ENCODE measurements at regions not wholly inside any gene's neighbourhood (a gene's known extent, or its start where the extent isn't known, plus 50 kb on each side); places are given as distances from the start of the nearest gene placed in this dataset.

- TF ChIP-seq, protein P1, sequence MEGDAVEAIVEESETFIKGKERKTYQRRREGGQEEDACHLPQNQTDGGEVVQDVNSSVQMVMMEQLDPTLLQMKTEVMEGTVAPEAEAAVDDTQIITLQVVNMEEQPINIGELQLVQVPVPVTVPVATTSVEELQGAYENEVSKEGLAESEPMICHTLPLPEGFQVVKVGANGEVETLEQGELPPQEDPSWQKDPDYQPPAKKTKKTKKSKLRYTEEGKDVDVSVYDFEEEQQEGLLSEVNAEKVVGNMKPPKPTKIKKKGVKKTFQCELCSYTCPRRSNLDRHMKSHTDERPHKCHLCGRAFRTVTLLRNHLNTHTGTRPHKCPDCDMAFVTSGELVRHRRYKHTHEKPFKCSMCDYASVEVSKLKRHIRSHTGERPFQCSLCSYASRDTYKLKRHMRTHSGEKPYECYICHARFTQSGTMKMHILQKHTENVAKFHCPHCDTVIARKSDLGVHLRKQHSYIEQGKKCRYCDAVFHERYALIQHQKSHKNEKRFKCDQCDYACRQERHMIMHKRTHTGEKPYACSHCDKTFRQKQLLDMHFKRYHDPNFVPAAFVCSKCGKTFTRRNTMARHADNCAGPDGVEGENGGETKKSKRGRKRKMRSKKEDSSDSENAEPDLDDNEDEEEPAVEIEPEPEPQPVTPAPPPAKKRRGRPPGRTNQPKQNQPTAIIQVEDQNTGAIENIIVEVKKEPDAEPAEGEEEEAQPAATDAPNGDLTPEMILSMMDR (IDR thresholded peaks at IDR 0.05; ENCODE audit: insufficient read depth, low read length, poor library complexity, severe bottlenecking): no peak
Observed at GRCh38 chr14:42407153-42407552, 800.5 kb downstream of the LRFN5 start.

DNA sequence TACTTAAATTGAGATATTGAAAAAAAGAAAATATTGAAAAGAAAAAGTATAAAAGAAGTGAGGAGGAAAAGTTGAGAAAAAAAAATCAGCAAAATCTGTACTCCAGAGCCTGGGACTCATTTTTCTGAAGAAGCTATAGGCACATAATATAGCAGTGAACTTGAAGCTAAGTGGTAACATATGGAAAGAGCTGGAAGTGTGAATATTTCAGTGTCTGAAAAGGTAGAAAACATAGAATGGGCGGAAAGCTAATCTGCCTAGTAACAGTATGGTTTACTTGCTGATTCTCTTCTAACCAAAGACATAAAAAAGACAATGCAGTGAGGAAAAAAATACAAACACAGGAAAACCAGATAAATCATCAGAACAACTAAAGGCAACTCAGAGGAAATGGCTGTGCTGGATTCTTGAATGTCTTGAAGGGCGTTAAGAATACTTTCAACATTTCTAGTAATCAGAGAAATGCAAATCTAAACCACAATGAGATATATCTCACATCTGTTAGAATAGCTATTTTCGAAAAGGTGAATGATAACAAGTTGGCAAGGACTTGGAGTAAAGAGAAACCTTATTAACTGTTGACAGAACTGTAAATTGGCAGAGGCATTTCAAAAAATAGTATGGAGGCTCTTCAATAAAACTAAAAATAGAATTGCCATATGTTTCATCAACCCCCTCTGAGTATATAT is 784.6 kb downstream of the LRFN5 start:
- TF ChIP-seq, protein P1 (IDR thresholded peaks at IDR 0.05; ENCODE audit: insufficient read depth, low read length, poor library complexity, severe bottlenecking): no peak
- Histone ChIP-seq H3K4me3 (replicated peaks; ENCODE audit: low read depth, low read length) (no peak overlapping the region), H3K27me3 (replicated peaks; ENCODE audit: control insufficient read depth, insufficient read depth, low read length) (no peaks in the 10 kb centered on the region), H3K36me3 (ENCODE audit: control insufficient read depth, insufficient read depth, low read length) (no peaks in the 10 kb centered on the region)
- peak; percentile 3 for DNase-seq (ENCODE audit: extremely low read depth, insufficient read length)

More at GRCh38 chr14:42407153-42407552, 800.5 kb downstream of the LRFN5 start:
- Histone ChIP-seq H3K4me3 (replicated peaks; ENCODE audit: low read depth, low read length) (no peak overlapping the region), H3K36me3 (ENCODE audit: control insufficient read depth, insufficient read depth, low read length) (no peaks in the 10 kb centered on the region), H3K27me3 (replicated peaks; ENCODE audit: control insufficient read depth, insufficient read depth, low read length) (no peaks in the 10 kb centered on the region)
- no peak for DNase-seq (ENCODE audit: extremely low read depth, insufficient read length)

DNA sequence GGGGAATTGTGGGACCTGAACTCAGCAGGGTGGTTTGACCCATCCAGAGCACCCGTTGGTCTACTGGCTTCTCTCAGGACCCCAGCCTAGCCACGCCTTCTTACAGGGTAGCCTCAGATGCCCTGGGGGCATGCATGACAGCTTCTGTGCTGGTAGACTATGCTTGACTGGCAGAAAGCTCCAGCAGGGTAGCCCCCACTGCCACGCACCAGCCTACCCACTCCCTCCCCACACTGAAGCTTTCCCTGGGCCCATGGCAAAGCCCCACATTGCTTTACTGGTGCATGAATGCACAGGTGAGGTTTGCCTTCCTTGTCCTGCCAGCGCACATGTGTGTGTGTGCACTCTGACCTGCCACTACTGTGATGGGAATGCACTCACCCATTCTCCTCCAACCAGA is 772.2 kb downstream of the LRFN5 start:
- TF ChIP-seq, protein P1 (IDR thresholded peaks at IDR 0.05; ENCODE audit: insufficient read depth, low read length, poor library complexity, severe bottlenecking): no peak

DNA sequence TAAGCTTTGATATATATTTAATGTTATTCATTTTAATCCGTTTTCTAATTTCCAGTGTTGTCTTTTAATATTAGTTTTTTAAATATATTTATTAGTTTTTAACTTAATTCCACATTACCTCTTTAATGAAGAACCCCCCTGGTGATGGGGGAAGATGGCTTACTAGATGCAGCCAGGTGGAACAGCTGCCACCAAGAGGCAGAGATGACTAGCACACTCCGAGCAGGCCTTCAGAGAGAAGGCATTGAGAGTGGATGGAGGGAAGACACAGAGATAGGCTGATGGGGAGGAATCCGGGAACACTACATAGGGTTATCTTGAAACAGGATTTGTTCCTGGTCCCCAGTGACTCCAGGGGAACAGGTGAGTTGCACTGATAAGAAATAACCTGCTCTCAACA is 771.6 kb downstream of the LRFN5 start:
- no peak for DNase-seq (ENCODE audit: extremely low read depth, insufficient read length)
- Histone ChIP-seq H3K4me3 (replicated peaks; ENCODE audit: low read depth, low read length) (no peak overlapping the region), H3K27me3 (replicated peaks; ENCODE audit: control insufficient read depth, insufficient read depth, low read length) (no peaks in the 10 kb centered on the region), H3K36me3 (ENCODE audit: control insufficient read depth, insufficient read depth, low read length) (no peaks in the 10 kb centered on the region)
- TF ChIP-seq, protein P1 (IDR thresholded peaks at IDR 0.05; ENCODE audit: insufficient read depth, low read length, poor library complexity, severe bottlenecking): no peak

More for the DNA sequence above, 772.2 kb downstream of the LRFN5 start:
- Histone ChIP-seq H3K27me3 (replicated peaks; ENCODE audit: control insufficient read depth, insufficient read depth, low read length) (no peaks in the 10 kb centered on the region), H3K36me3 (ENCODE audit: control insufficient read depth, insufficient read depth, low read length) (no peaks in the 10 kb centered on the region), H3K4me3 (replicated peaks; ENCODE audit: low read depth, low read length) (no peak overlapping the region)
- no peak for DNase-seq (ENCODE audit: extremely low read depth, insufficient read length)

DNA sequence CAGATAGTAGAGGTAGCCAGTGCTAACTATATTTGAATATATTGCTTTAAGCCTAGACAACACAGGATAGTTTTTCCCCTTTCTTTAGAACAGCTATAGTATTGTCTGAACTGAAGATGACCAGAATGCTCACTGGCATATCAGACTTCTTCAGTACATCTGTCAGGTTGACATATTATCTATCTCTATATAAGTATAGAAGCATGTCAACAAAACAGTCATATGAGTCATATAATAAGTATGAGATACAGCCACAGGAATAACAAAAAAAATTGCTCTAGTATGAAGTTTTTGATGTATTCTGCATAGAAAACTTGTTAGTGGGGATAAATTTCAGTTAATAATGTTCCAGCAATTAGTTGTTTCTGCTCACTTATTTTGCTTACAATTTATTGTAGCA is 767.7 kb downstream of the LRFN5 start:
- Histone ChIP-seq H3K36me3 (ENCODE audit: control insufficient read depth, insufficient read depth, low read length) (no peaks in the 10 kb centered on the region), H3K4me3 (replicated peaks; ENCODE audit: low read depth, low read length) (no peak overlapping the region), H3K27me3 (replicated peaks; ENCODE audit: control insufficient read depth, insufficient read depth, low read length) (no peaks in the 10 kb centered on the region)
- DNase-seq (ENCODE audit: extremely low read depth, insufficient read length): no peak
- TF ChIP-seq, protein P1 (IDR thresholded peaks at IDR 0.05; ENCODE audit: insufficient read depth, low read length, poor library complexity, severe bottlenecking): no peak

DNA sequence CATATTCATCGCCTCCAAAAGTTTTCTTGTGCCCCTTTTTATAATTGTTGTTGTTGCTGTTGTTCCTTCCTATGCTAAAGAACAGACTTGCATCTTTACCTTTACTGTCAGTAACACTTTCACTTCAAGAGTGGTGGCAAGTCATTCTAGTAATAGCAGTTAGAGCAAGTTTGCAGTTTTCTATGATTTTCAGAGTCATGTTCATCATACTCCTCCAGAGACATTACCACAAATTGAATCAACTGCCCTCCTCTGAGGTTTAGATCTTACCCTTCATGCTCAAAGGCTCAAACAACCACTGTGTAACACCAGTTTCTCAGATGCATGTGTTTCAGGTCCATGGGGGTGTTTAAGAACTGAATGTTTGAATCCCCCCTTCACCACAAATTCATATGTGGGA is 763.4 kb downstream of the LRFN5 start:
- TF ChIP-seq, protein P1 (IDR thresholded peaks at IDR 0.05; ENCODE audit: insufficient read depth, low read length, poor library complexity, severe bottlenecking): no peak
- Histone ChIP-seq H3K36me3 (ENCODE audit: control insufficient read depth, insufficient read depth, low read length) (no peaks in the 10 kb centered on the region), H3K4me3 (replicated peaks; ENCODE audit: low read depth, low read length) (no peak overlapping the region), H3K27me3 (replicated peaks; ENCODE audit: control insufficient read depth, insufficient read depth, low read length) (no peaks in the 10 kb centered on the region)
- no peak for DNase-seq (ENCODE audit: extremely low read depth, insufficient read length)

All from GM06990 (cell line).